SK-N-SH (cell line): ENCODE measurements at regions not wholly inside any gene's neighbourhood (a gene's known extent, or its start where the extent isn't known, plus 50 kb on each side); places are given as distances from the start of the nearest gene placed in this dataset.

ENCODE experiments used
- CTCF ChIA-PET: fragments of 300-600, 350-600 bp; formaldehyde crosslinking; extraction: SDS; loops from one replicate; lab custom pipeline; 2021; lab: Yijun Ruan, JAX
- POLR2A ChIA-PET: fragments of 350-600 bp; sonication (Branson Sonifier 250); formaldehyde crosslinking; extraction: SDS; loops from one replicate; lab custom pipeline; 2020; ENCODE audit warnings: antibody characterized with exemption, inconsistent platforms; lab: Yijun Ruan, JAX
- DNase-seq: peaks from one replicate; pipeline ENCODE4 v3.0.0; 2012
- H2AFZ ChIP-seq: fragments of 200-600 bp; sonication (generic); 2 replicates; pipeline ENCODE4 v1.8.1; 2016; ENCODE audit warnings: antibody characterized with exemption, mild to moderate bottlenecking, low read depth
- H3F3A ChIP-seq: fragments of 200-600 bp; sonication (generic); replicated peaks from 2 replicates; pipeline ENCODE3; 2016; ENCODE audit warnings: antibody characterized with exemption, mild to moderate bottlenecking; ENCODE audit not compliant: insufficient read depth
- H3K27ac ChIP-seq, 2 experiments: fragments of 200-500 bp in 1 of 2; fragments of 200-600 bp in 1 of 2; sonication (Bioruptor generic) in 1 of 2; sonication (generic), shearing (Covaris generic) in 1 of 2; 2 replicates each; pipeline versions ENCODE4 v1.5.1 to v1.6.1; 2014 to 2016; ENCODE audit warnings: low read depth in 2 of 2, inconsistent platforms in 1 of 2, low read length in 1 of 2, mild to moderate bottlenecking in 1 of 2, mixed read lengths in 1 of 2
- H3K27me3 ChIP-seq: fragments of 200-600 bp; sonication (generic), shearing (Covaris generic); 2 replicates; pipeline ENCODE4 v1.6.1; 2016; ENCODE audit warnings: mixed run types; ENCODE audit not compliant: insufficient read depth
- H3K36me3 ChIP-seq, 2 experiments: fragments of 200-500 bp in 1 of 2; fragments of 200-600 bp in 1 of 2; sonication (Bioruptor generic) in 1 of 2; sonication (generic) in 1 of 2; replicated peaks in 1 of 2; 2 replicates each; pipeline versions ENCODE3 to v1.5.1; 2014 to 2016; ENCODE audit warnings: low read length in 1 of 2, mild to moderate bottlenecking in 1 of 2; ENCODE audit not compliant: insufficient read depth in 2 of 2, control insufficient read depth in 1 of 2
- H3K4me1 ChIP-seq, 2 experiments: fragments of 200-500 bp in 1 of 2; fragments of 200-600 bp in 1 of 2; sonication (Bioruptor generic) in 1 of 2; sonication (generic), shearing (Covaris generic) in 1 of 2; 2 replicates each; pipeline versions ENCODE4 v1.5.1 to v1.6.1; 2014 to 2016; ENCODE audit warnings: low read depth in 1 of 2, low read length in 1 of 2, mixed run types in 1 of 2; ENCODE audit not compliant: insufficient read depth in 2 of 2, control insufficient read depth in 1 of 2
- H3K4me2 ChIP-seq: fragments of 200-600 bp; sonication (generic), shearing (Covaris generic); 2 replicates; pipeline ENCODE4 v1.6.1; 2017; ENCODE audit warnings: mixed run types
- H3K4me3 ChIP-seq, 2 experiments: fragments of 200-500 bp in 1 of 2; fragments of 200-600 bp in 1 of 2; sonication (Bioruptor generic) in 1 of 2; sonication (generic), shearing (Covaris generic) in 1 of 2; 2 replicates each; pipeline versions ENCODE4 v1.5.1 to v1.8.1; 2014 to 2016; ENCODE audit warnings: low read depth in 2 of 2, inconsistent platforms in 1 of 2, low read length in 1 of 2, mild to moderate bottlenecking in 1 of 2, mixed read lengths in 1 of 2, moderate library complexity in 1 of 2
- H3K79me2 ChIP-seq: fragments of 200-600 bp; sonication (generic); 2 replicates; pipeline ENCODE4 v1.8.1; 2017; ENCODE audit warnings: mild to moderate bottlenecking; ENCODE audit not compliant: insufficient read depth
- H3K9ac ChIP-seq: fragments of 200-600 bp; sonication (generic); 2 replicates; pipeline ENCODE4 v1.6.1; 2017; ENCODE audit warnings: mixed run types
- H3K9me2 ChIP-seq: fragments of 200-600 bp; sonication (generic); 2 replicates; pipeline ENCODE4 v1.6.1; 2017; ENCODE audit warnings: mixed run types
- H3K9me3 ChIP-seq: fragments of 200-600 bp; sonication (generic); 2 replicates; pipeline ENCODE4 v1.6.1; 2017; ENCODE audit warnings: mixed run types, mild to moderate bottlenecking, moderate library complexity
- H4K20me1 ChIP-seq: fragments of 200-600 bp; sonication (generic); 2 replicates; pipeline ENCODE4 v1.6.1; 2017; ENCODE audit warnings: mild to moderate bottlenecking, mixed run types; ENCODE audit not compliant: insufficient read depth
- ELF1 ChIP-seq: IDR thresholded peaks from 2 replicates; pipeline ENCODE4 v1.4.0; 2012
- EZH2phosphoT487 ChIP-seq: fragments of 200-600 bp; sonication (generic); IDR thresholded peaks from 2 replicates; pipeline ENCODE4 v1.6.1; 2017; ENCODE audit warnings: low read depth, mixed run types, mild to moderate bottlenecking, antibody characterized with exemption, moderate library complexity, borderline replicate concordance
- FOSL2 ChIP-seq: IDR thresholded peaks from 2 replicates; pipeline ENCODE4 v1.4.0; 2012; ENCODE audit warnings: low read depth, mild to moderate bottlenecking, moderate library complexity, borderline replicate concordance
- FOXJ3 ChIP-seq: sonication (generic); formaldehyde crosslinking; IDR thresholded peaks from 2 replicates; pipeline ENCODE4 v1.5.1; 2020; ENCODE audit warnings: mild to moderate bottlenecking, missing genetic modification reagents
- NFIC ChIP-seq: IDR thresholded peaks from 2 replicates; pipeline ENCODE4 v1.4.0; 2012; ENCODE audit warnings: borderline replicate concordance
- RCOR1 ChIP-seq: fragments of 150-350 bp; IDR thresholded peaks from 2 replicates; pipeline ENCODE4 v1.6.1; 2017; ENCODE audit warnings: antibody characterized with exemption, low read length
- SIN3A ChIP-seq: IDR thresholded peaks from 2 replicates; pipeline ENCODE4 v1.6.1; 2012; ENCODE audit warnings: low read depth, mild to moderate bottlenecking, low read length, moderate library complexity, borderline replicate concordance
- TCF12 ChIP-seq: IDR thresholded peaks from 2 replicates; pipeline ENCODE4 v1.4.0; 2012
- YY1 ChIP-seq: IDR thresholded peaks from 2 replicates; pipeline ENCODE4 v1.4.0; 2012; ENCODE audit warnings: low read depth, mild to moderate bottlenecking
- WGBS: methylation state at CpG from one replicate; pipeline ENCODE4 v1.1.6; 2017; ENCODE audit warnings: low lambda C conversion rate; 5-methylcytosine and 5-hydroxymethylcytosine counted together
- TF ChIP-seq, protein P1 (sequence below): IDR thresholded peaks from 2 replicates; pipeline ENCODE4 v1.6.1; 2012; ENCODE audit warnings: mild to moderate bottlenecking, low read depth, low read length, moderate library complexity

DNA sequence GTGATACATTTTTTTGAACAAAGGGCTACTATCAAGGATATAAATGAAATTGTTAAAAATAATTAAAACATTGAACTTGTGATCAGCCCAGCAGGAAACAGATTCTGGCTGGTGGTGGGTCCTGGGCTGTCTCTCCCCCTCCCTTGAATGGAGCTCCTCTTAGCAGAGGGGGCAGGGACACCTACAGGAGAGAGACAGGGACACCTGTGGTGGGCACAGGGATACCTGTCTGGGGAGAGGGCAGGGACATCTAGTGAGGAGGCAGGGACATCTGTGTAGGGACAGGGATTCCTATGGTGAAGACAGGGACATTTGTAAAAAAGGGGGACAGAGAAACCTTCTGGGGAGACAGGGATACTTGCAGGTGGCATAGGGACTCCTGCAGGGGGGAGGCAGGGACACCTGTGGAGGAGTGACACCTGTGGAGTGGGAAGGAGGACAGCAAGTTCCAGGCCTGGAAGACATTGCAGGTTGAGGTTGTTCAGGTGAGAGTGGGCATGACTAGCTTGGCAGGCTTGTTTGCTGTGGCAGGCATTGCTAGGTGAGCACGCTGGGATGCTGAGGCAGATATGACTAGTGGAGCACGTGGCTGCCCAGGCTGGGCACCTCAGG is 264.2 kb downstream of the IRX2 start:
- no peaks in the 10 kb centered on the region for H3K4me1 ChIP-seq
- H3K4me3 ChIP-seq, result no peak overlapping the region
- no peaks in the 10 kb centered on the region for H3K79me2 ChIP-seq
- TF ChIP-seq FOSL2 (no peak), ELF1 (no peak)
- 0% methylated on average over 1 of the region's 2 CpGs for WGBS
- no peak overlapping the region for H3K27ac ChIP-seq
- H3F3A ChIP-seq, result no peaks in the 10 kb centered on the region
- no peaks in the 10 kb centered on the region for H3K36me3 ChIP-seq
- H3K9me2 ChIP-seq, result no peaks in the 10 kb centered on the region; the same call in 1 of the 2 replicates
- H3K27me3 ChIP-seq, result no peaks in the 10 kb centered on the region
- DNase-seq, result no peak
- CTCF ChIA-PET, result no interaction called here
- no peak overlapping the region for H3K9ac ChIP-seq
- H3K9me3 ChIP-seq, result no peaks in the 10 kb centered on the region
- H4K20me1 ChIP-seq, result no peaks in the 10 kb centered on the region
- H2AFZ ChIP-seq, result no peak overlapping the region
- POLR2A ChIA-PET, result no interaction called here
- H3K4me2 ChIP-seq, result no peak overlapping the region

DNA sequence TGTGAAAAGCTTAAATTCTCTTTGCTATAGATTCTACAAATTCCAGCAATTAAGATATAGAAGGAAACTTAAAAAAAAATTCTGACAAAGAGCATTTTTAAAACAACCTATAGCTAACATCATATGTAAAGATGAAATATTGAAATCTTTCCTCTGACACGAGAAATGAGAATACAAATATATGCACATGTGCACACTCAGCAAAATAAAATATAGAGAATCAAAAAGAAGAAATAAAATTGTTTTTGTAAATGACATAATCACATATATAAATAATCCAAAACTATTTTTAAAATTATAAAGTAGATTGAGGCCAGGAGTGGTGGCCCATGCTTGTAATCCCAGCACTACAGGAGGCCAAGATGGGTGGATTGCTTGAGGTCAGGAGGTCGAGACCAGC is 265.1 kb downstream of the IRX2 start:
- H3F3A ChIP-seq, result no peaks in the 10 kb centered on the region
- no peaks in the 10 kb centered on the region for H3K79me2 ChIP-seq
- no peak overlapping the region for H2AFZ ChIP-seq
- no peak overlapping the region for H3K27ac ChIP-seq
- no peak overlapping the region for H3K9ac ChIP-seq
- TF ChIP-seq FOXJ3 (CRISPR knock-in tag), result no peak
- TF ChIP-seq ELF1, result no peak
- TF ChIP-seq RCOR1, result no peak
- no peak for TF ChIP-seq EZH2phosphoT487
- TF ChIP-seq SIN3A, result no peak
- TF ChIP-seq, protein P1, sequence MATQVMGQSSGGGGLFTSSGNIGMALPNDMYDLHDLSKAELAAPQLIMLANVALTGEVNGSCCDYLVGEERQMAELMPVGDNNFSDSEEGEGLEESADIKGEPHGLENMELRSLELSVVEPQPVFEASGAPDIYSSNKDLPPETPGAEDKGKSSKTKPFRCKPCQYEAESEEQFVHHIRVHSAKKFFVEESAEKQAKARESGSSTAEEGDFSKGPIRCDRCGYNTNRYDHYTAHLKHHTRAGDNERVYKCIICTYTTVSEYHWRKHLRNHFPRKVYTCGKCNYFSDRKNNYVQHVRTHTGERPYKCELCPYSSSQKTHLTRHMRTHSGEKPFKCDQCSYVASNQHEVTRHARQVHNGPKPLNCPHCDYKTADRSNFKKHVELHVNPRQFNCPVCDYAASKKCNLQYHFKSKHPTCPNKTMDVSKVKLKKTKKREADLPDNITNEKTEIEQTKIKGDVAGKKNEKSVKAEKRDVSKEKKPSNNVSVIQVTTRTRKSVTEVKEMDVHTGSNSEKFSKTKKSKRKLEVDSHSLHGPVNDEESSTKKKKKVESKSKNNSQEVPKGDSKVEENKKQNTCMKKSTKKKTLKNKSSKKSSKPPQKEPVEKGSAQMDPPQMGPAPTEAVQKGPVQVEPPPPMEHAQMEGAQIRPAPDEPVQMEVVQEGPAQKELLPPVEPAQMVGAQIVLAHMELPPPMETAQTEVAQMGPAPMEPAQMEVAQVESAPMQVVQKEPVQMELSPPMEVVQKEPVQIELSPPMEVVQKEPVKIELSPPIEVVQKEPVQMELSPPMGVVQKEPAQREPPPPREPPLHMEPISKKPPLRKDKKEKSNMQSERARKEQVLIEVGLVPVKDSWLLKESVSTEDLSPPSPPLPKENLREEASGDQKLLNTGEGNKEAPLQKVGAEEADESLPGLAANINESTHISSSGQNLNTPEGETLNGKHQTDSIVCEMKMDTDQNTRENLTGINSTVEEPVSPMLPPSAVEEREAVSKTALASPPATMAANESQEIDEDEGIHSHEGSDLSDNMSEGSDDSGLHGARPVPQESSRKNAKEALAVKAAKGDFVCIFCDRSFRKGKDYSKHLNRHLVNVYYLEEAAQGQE, result no peak
- no peak for TF ChIP-seq TCF12
- TF ChIP-seq NFIC, result no peak
- no peak for TF ChIP-seq YY1
- TF ChIP-seq, all 33 proteins: peak for 0
- Histone ChIP-seq H4K20me1 (no peaks in the 10 kb centered on the region), H3K4me1 (no peaks in the 10 kb centered on the region), H3K4me3 (no peak overlapping the region), H3K9me2 (no peaks in the 10 kb centered on the region; the same call in 1 of the 2 replicates), H3K27me3 (no peaks in the 10 kb centered on the region), H3K4me2 (no peak overlapping the region), H3K36me3 (no peaks in the 10 kb centered on the region), H3K9me3 (no peaks in the 10 kb centered on the region)
- 0% methylated on average over 2 of the region's 2 CpGs for whole genome bisulfite sequencing
- CTCF ChIA-PET, result no interaction called here
- POLR2A ChIA-PET, result no interaction called here
- no peak for DNase-seq
